ENCODE measurements at regions not wholly inside any gene's neighbourhood (a gene's known extent, or its start where the extent isn't known, plus 50 kb on each side); places are given as distances from the start of the nearest gene placed in this dataset.

DNA sequence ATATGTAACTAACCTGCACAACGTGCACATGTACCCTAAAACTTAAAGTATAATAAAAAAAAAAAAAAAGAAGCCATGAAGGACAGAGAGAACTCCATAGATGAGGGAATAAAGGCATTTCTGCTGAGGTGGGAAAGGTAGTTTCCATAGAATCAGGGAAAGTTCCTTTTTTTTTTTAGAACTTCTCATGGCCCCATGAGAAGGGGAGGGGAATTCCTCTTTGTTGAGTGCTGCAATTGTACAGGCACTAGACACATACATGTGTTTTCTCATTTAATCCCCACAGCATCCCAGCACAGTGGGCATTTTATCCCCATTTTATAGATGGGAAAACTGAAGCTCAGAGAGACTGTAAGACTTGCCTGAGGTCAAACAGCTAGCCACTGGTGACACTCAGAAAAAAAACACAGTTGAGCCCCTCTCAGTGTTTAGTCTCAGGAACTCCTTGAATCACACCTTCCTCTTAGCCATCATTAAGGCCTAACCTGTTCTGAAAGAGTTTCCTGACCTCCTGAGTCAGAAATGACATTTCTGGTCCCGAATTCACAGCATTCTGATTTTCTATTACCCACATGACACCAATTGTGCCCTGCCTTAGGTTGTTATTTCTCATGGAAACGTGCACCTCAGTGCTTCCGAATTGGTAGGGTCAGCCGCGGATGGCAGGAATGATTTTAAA is 189.3 kb upstream of the G2E3 start:
- TF ChIP-seq CTCF (IDR thresholded peaks at IDR 0.05; ENCODE audit: insufficient read depth, low read depth, low read length) (no peak), EZH2 (IDR thresholded peaks at IDR 0.05; ENCODE audit: insufficient read depth, low read length) (no peak)

Measured in astrocyte (in vitro differentiated cells and primary cell).